Esophagus mucosa (tissue), 1 donor: ENCODE measurements at regions not wholly inside any gene's neighbourhood (a gene's known extent, or its start where the extent isn't known, plus 50 kb on each side); places are given as distances from the start of the nearest gene placed in this dataset.
"Not testable (repeated sequence)": the region's sequence is repeated elsewhere in the genome, so short reads cannot be mapped to it uniquely, and the experiment has no call there.

Experiments
- ATAC-seq: fragments of 200-7000 bp; cut with Tn5 transposase; one replicate; pipeline ENCODE4 v1.9.1; 2020
- donor health status: DM: yes; HTN: yes; CAD: no.

GRCh38 chr9:74362423-74362822 lies 134.7 kb upstream of the RORB start:
- no peak for ATAC-seq

GRCh38 chr9:74366111-74366510 lies 131.0 kb upstream of the RORB start:
- no peak for ATAC-seq

- no peak for ATAC-seq
Observed at GRCh38 chr9:74369844-74370243, 127.3 kb upstream of the RORB start.

GRCh38 chr9:74373348-74373747 lies 123.8 kb upstream of the RORB start:
- no peak for ATAC-seq

GRCh38 chr9:74379718-74380117 lies 117.4 kb upstream of the RORB start:
- ATAC-seq: peak; percentile 58

- ATAC-seq: no peak
Observed at GRCh38 chr9:74391816-74392215, 105.3 kb upstream of the RORB start.

GRCh38 chr9:74403581-74403980 lies 93.6 kb upstream of the RORB start:
- no peak for ATAC-seq

GRCh38 chr9:74404620-74405019 lies 92.5 kb upstream of the RORB start:
- ATAC-seq: no peak

GRCh38 chr9:74407166-74407565 lies 90.0 kb upstream of the RORB start:
- no peak for ATAC-seq

GRCh38 chr9:74412236-74412979 lies 84.7 kb upstream of the RORB start:
- ATAC-seq: peak; percentile 61

GRCh38 chr9:74413876-74414275 lies 83.3 kb upstream of the RORB start:
- ATAC-seq: no peak

- no peak for ATAC-seq
Observed at GRCh38 chr9:74414325-74414724, 82.8 kb upstream of the RORB start.

GRCh38 chr9:74415995-74416394 lies 81.1 kb upstream of the RORB start:
- ATAC-seq: no peak

- not testable (repeated sequence) for ATAC-seq
Observed at GRCh38 chr9:74424488-74424887, 72.6 kb upstream of the RORB start.

- no peak for ATAC-seq
Observed at GRCh38 chr9:74431467-74431866, 65.7 kb upstream of the RORB start.

- ATAC-seq: peak; percentile 62
Observed at GRCh38 chr9:74443036-74443750, 53.9 kb upstream of the RORB start.

GRCh38 chr9:74444369-74444768 lies 52.8 kb upstream of the RORB start:
- no peak for ATAC-seq
